Lung (tissue), 11 donors: ENCODE measurements at regions not wholly inside any gene's neighbourhood (a gene's known extent, or its start where the extent isn't known, plus 50 kb on each side); places are given as distances from the start of the nearest gene placed in this dataset.

Experiments used
- ATAC-seq: fragments of 200-7000 bp; cut with Tn5 transposase; one replicate; pipeline ENCODE4 v1.9.1; 2020; ENCODE audit warnings: moderate number of reproducible peaks; ENCODE audit not compliant: insufficient read depth, low FRiP score
- DNase-seq, 3 donors: peaks; one replicate each; pipeline ENCODE4 v3.0.0-alpha.2; 2013 to 2017
- H3K27ac ChIP-seq, 2 donors: one replicate each; pipeline ENCODE4 v1.5.1; 2013; ENCODE audit warnings: mild to moderate bottlenecking in 2 of 2, moderate library complexity in 2 of 2, control low read depth in 1 of 2, inconsistent platforms in 1 of 2, low read depth in 1 of 2, low read length in 1 of 2
- H3K27me3 ChIP-seq, 3 donors: one replicate each; pipeline ENCODE4 v1.5.1; 2013; ENCODE audit warnings: low read length in 2 of 3; ENCODE audit not compliant: control insufficient read depth in 3 of 3, insufficient read depth in 3 of 3
- H3K36me3 ChIP-seq, 4 donors: one replicate each; pipeline ENCODE4 v1.5.1; 2013; ENCODE audit warnings: low read length in 4 of 4, mild to moderate bottlenecking in 1 of 4, moderate library complexity in 1 of 4; ENCODE audit not compliant: control insufficient read depth in 4 of 4, insufficient read depth in 4 of 4
- H3K4me1 ChIP-seq, 5 donors: one replicate each; pipeline ENCODE4 v1.5.1; 2013; ENCODE audit warnings: low read length in 5 of 5, mild to moderate bottlenecking in 2 of 5, moderate library complexity in 1 of 5; ENCODE audit not compliant: control insufficient read depth in 5 of 5, insufficient read depth in 5 of 5
- H3K4me3 ChIP-seq: one replicate; pipeline ENCODE4 v1.5.1; 2013; ENCODE audit warnings: mild to moderate bottlenecking, control low read depth, moderate library complexity
- H3K9ac ChIP-seq, 2 donors: one replicate each; pipeline ENCODE4 v1.5.1; 2013; ENCODE audit warnings: low read length in 2 of 2, control low read depth in 1 of 2; ENCODE audit not compliant: insufficient read depth in 1 of 2
- H3K9me3 ChIP-seq, 4 donors: one replicate each; pipeline ENCODE4 v1.5.1; 2013; ENCODE audit warnings: low read length in 3 of 4, mild to moderate bottlenecking in 1 of 4, moderate library complexity in 1 of 4; ENCODE audit not compliant: control insufficient read depth in 4 of 4, insufficient read depth in 3 of 4
- WGBS, 2 donors: extraction: QIAGEN DNeasy Blood & Tissue Kit; methylation state at CpG; one replicate each; pipeline ENCODE4 v1.1.7; 2013; 5-methylcytosine and 5-hydroxymethylcytosine counted together
- TF ChIP-seq, protein P1 (sequence below): IDR thresholded peaks from 2 replicates; pipeline ENCODE4 v1.5.1; 2012; ENCODE audit warnings: mild to moderate bottlenecking; ENCODE audit errors: control extremely low read depth, extremely low read depth
- donor health status: control.
- donor health status: control.
- donor health status: Bipolar disorder and iron deficiency.
- donor health status: healthy.
- donor health status: DM: yes; HTN: yes; CAD: no.

- H3K4me3 ChIP-seq, result no peak overlapping the region
- H3K27ac ChIP-seq, result no peak overlapping the region
- no peak overlapping the region for H3K9ac ChIP-seq
- no peaks in the 10 kb centered on the region for H3K36me3 ChIP-seq
- 85 to 86% methylated on average over 1 of the region's 1 CpG for WGBS, 2 donors
- H3K27me3 ChIP-seq, result no peaks in the 10 kb centered on the region
- TF ChIP-seq, protein P1, sequence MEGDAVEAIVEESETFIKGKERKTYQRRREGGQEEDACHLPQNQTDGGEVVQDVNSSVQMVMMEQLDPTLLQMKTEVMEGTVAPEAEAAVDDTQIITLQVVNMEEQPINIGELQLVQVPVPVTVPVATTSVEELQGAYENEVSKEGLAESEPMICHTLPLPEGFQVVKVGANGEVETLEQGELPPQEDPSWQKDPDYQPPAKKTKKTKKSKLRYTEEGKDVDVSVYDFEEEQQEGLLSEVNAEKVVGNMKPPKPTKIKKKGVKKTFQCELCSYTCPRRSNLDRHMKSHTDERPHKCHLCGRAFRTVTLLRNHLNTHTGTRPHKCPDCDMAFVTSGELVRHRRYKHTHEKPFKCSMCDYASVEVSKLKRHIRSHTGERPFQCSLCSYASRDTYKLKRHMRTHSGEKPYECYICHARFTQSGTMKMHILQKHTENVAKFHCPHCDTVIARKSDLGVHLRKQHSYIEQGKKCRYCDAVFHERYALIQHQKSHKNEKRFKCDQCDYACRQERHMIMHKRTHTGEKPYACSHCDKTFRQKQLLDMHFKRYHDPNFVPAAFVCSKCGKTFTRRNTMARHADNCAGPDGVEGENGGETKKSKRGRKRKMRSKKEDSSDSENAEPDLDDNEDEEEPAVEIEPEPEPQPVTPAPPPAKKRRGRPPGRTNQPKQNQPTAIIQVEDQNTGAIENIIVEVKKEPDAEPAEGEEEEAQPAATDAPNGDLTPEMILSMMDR, result no peak
- no peak for DNase-seq
- H3K4me1 ChIP-seq, result no peaks in the 10 kb centered on the region
- ATAC-seq, result no peak
- H3K9me3 ChIP-seq, result no peaks in the 10 kb centered on the region
These were observed 82.1 kb upstream of the SGCE start for GRCh38 chr7:94738071-94738470.

DNA sequence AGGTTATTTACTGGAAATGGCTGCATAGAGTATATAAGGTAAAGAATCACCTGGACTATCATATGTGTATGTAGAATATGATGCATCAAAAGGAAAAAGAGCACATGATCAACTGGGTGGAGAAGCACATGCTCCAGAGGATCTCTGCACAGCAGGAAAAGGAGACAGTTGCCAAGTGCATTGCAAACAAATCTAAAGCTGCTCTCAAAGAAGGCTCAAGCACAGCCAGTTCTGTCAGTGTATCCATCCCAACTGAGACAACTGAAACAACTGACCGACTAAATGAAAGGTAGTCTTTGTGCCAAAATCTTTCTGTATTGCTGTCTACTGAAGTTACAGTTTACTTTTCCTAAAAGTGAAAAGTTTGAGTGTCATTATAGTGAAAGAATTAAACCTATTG lies 83.2 kb upstream of the SGCE start:
- Histone ChIP-seq H3K27ac (no peak overlapping the region), H3K4me3 (no peak overlapping the region), H3K27me3 (no peaks in the 10 kb centered on the region), H3K36me3 (no peaks in the 10 kb centered on the region), H3K9me3 (no peaks in the 10 kb centered on the region), H3K4me1 (no peaks in the 10 kb centered on the region), H3K9ac (no peak overlapping the region)
- DNase-seq (peak in 2 of 3 donors; percentile 45 to 74), ATAC-seq (no peak)
- WGBS, 2 donors, result 53 to 89% methylated on average over 1 of the region's 1 CpG
- TF ChIP-seq, protein P1, result no peak

DNA sequence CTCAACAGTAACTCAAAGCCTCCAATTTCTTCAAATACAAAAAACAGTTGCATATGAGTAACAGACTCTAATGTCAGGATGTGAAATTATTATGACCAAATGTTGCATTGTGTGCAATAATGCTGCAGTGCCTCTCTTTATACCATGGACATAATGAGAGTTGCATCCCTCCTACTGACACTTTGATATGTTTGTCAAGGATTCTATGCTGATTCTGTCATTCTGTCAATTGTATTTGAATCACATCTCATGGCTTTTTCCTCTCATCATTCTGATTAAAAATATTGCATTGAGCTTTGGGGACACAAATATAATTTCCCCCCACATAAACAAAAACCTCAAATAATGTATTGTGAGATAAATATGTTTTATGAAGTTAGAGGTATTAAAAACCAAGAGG lies 84.6 kb upstream of the SGCE start:
- DNase-seq (no peak), ATAC-seq (no peak)
- TF ChIP-seq, protein P1, result no peak
- no peaks in the 10 kb centered on the region for H3K9me3 ChIP-seq
- H3K4me3 ChIP-seq, result no peak overlapping the region
- no peaks in the 10 kb centered on the region for H3K27me3 ChIP-seq
- no peaks in the 10 kb centered on the region for H3K4me1 ChIP-seq
- no peak overlapping the region for H3K9ac ChIP-seq
- no peak overlapping the region for H3K27ac ChIP-seq
- no peaks in the 10 kb centered on the region for H3K36me3 ChIP-seq

DNA sequence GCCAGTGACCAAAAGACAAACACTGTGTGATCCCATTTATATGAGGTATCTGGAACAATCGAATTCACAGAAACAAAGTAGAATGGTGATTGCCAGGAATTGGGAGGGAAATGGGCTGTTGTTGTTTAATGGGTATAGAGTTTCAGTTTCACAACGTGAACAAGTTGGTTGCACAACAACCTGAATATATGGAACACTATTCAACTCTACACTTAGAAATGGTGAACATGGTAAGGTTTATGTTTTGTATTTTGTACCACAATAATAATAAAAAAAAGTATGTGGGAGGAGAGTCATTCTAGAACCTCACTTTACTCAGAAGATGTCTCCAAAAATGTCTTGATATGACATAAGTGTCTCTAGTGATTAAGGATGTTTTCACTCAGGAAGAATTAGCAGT lies 85.2 kb upstream of the SGCE start:
- no peaks in the 10 kb centered on the region for H3K27me3 ChIP-seq
- no peaks in the 10 kb centered on the region for H3K9me3 ChIP-seq
- H3K4me3 ChIP-seq, result no peak overlapping the region
- DNase-seq (peak in 1 of 3 donors; percentile 13), ATAC-seq (no peak)
- no peaks in the 10 kb centered on the region for H3K4me1 ChIP-seq
- TF ChIP-seq, protein P1, result no peak
- no peaks in the 10 kb centered on the region for H3K36me3 ChIP-seq
- H3K27ac ChIP-seq, result no peak overlapping the region
- H3K9ac ChIP-seq, result no peak overlapping the region
- WGBS, 2 donors, result 46 to 58% methylated on average over 2 of the region's 2 CpGs
